ENCODE measurements at regions not wholly inside any gene's neighbourhood (a gene's known extent, or its start where the extent isn't known, plus 50 kb on each side); places are given as distances from the start of the nearest gene placed in this dataset.

- Histone ChIP-seq H3K4me1 (ENCODE audit: control insufficient read depth, insufficient read depth, low read length) (no peaks in the 10 kb centered on the region), H3K27ac (ENCODE audit: extremely low read depth, low read depth, low read length) (no peak overlapping the region), H3K4me3 (ENCODE audit: low read depth, low read length) (no peak overlapping the region), H3K9me3 (ENCODE audit: control insufficient read depth, insufficient read depth, low read depth, low read length) (no peaks in the 10 kb centered on the region), H3K36me3 (ENCODE audit: control insufficient read depth in 2 of 2, insufficient read depth in 1 of 2, low read length in 2 of 2) (no peaks in the 10 kb centered on the region)
- POLR2A ChIA-PET, result no interaction called here
- CTCF ChIA-PET, result interaction anchor here (0.6 to 0.9 kb wide), 2 partner anchors 10 to 280 kb away, joined by 3 read pairs; no protein-coding TSS in a partner anchor
- TF ChIP-seq ZNF292 (tag by site-specific recombination; IDR thresholded peaks at IDR 0.05; ENCODE audit: borderline replicate concordance, low read depth) (no peak), ZNF792 (tag by site-specific recombination; IDR thresholded peaks at IDR 0.05) (no peak), ZNF518A (tag by site-specific recombination; conservative IDR thresholded peaks at IDR 0.05; ENCODE audit: low read depth) (no peak), PRDM4 (tag by site-specific recombination; IDR thresholded peaks at IDR 0.05) (no peak), ZNF18 (tag by site-specific recombination; IDR thresholded peaks at IDR 0.05) (no peak), ZNF423 (tag by site-specific recombination; IDR thresholded peaks at IDR 0.05) (no peak), ZNF654 (tag by site-specific recombination; IDR thresholded peaks at IDR 0.05; ENCODE audit: low read depth) (no peak), ZNF610 (tag by site-specific recombination; IDR thresholded peaks at IDR 0.05; ENCODE audit: borderline replicate concordance) (no peak), GLIS1 (tag by site-specific recombination; IDR thresholded peaks at IDR 0.05) (no peak), OVOL3 (tag by site-specific recombination; IDR thresholded peaks at IDR 0.05) (no peak), ZNF148 (tag by site-specific recombination; IDR thresholded peaks at IDR 0.05; ENCODE audit: borderline replicate concordance) (no peak), ZNF529 (tag by site-specific recombination; IDR thresholded peaks at IDR 0.05; ENCODE audit: insufficient replicate concordance) (no peak), ZNF704 (tag by site-specific recombination; IDR thresholded peaks at IDR 0.05) (no peak), ZNF76 (tag by site-specific recombination; IDR thresholded peaks at IDR 0.05; ENCODE audit: borderline replicate concordance, low read depth) (no peak), ZNF335 (tag by site-specific recombination; conservative IDR thresholded peaks at IDR 0.05) (no peak), ZNF843 (tag by site-specific recombination; IDR thresholded peaks at IDR 0.05) (no peak), YY1 (tag by site-specific recombination; IDR thresholded peaks at IDR 0.05) (no peak), ZFP3 (tag by site-specific recombination; IDR thresholded peaks at IDR 0.05; ENCODE audit: low read depth) (no peak)
- TF ChIP-seq, protein P1, sequence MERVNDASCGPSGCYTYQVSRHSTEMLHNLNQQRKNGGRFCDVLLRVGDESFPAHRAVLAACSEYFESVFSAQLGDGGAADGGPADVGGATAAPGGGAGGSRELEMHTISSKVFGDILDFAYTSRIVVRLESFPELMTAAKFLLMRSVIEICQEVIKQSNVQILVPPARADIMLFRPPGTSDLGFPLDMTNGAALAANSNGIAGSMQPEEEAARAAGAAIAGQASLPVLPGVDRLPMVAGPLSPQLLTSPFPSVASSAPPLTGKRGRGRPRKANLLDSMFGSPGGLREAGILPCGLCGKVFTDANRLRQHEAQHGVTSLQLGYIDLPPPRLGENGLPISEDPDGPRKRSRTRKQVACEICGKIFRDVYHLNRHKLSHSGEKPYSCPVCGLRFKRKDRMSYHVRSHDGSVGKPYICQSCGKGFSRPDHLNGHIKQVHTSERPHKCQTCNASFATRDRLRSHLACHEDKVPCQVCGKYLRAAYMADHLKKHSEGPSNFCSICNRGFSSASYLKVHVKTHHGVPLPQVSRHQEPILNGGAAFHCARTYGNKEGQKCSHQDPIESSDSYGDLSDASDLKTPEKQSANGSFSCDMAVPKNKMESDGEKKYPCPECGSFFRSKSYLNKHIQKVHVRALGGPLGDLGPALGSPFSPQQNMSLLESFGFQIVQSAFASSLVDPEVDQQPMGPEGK (tag by site-specific recombination; IDR thresholded peaks at IDR 0.05), result no peak
- TF ChIP-seq, protein P2, sequence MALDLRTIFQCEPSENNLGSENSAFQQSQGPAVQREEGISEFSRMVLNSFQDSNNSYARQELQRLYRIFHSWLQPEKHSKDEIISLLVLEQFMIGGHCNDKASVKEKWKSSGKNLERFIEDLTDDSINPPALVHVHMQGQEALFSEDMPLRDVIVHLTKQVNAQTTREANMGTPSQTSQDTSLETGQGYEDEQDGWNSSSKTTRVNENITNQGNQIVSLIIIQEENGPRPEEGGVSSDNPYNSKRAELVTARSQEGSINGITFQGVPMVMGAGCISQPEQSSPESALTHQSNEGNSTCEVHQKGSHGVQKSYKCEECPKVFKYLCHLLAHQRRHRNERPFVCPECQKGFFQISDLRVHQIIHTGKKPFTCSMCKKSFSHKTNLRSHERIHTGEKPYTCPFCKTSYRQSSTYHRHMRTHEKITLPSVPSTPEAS (tag by site-specific recombination; IDR thresholded peaks at IDR 0.05), result no peak
Observed at GRCh38 chr12:4168036-4168435, 105.5 kb upstream of the CCND2 start.
